SU-DHL-6 (cell line): ENCODE measurements at regions not wholly inside any gene's neighbourhood (a gene's known extent, or its start where the extent isn't known, plus 50 kb on each side); places are given as distances from the start of the nearest gene placed in this dataset.

Experiments
- H2AFZ ChIP-seq: fragments of 200-600 bp; sonication (generic); 2 replicates; pipeline ENCODE4 v1.6.1; 2014; ENCODE audit warnings: low read depth, mild to moderate bottlenecking, moderate library complexity, mixed read lengths, antibody characterized with exemption, low read length; ENCODE audit not compliant: severe bottlenecking
- H3F3A ChIP-seq: fragments of 200-600 bp; shearing (Covaris generic); 2 replicates; pipeline ENCODE4 v1.6.0; 2016; ENCODE audit warnings: antibody characterized with exemption, mild to moderate bottlenecking; ENCODE audit not compliant: insufficient read depth
- H3K27ac ChIP-seq: fragments of 200-600 bp; sonication (generic); 2 replicates; pipeline ENCODE4 v1.5.1; 2016; ENCODE audit warnings: low read depth, mild to moderate bottlenecking, low read length, moderate library complexity, mixed read lengths
- H3K27me3 ChIP-seq: fragments of 200-600 bp; sonication (generic), shearing (Covaris generic); 2 replicates; pipeline ENCODE4 v1.6.0; 2014; ENCODE audit warnings: mild to moderate bottlenecking, low read length
- H3K36me3 ChIP-seq: fragments of 200-600 bp; sonication (generic); 2 replicates; pipeline ENCODE4 v1.6.1; 2014; ENCODE audit warnings: mild to moderate bottlenecking, low read length, mixed read lengths
- H3K4me2 ChIP-seq: fragments of 300-600, 200-600 bp; shearing (Covaris generic), sonication (generic); 2 replicates; pipeline ENCODE4 v1.6.0; 2014; ENCODE audit warnings: low read length, low read depth, mild to moderate bottlenecking; ENCODE audit not compliant: poor library complexity, severe bottlenecking
- H3K4me3 ChIP-seq: fragments of 200-600 bp; sonication (generic); 2 replicates; pipeline ENCODE4 v1.5.1; 2014; ENCODE audit warnings: antibody characterized with exemption, low read length, mild to moderate bottlenecking, mixed read lengths; ENCODE audit not compliant: insufficient read depth, poor library complexity, severe bottlenecking
- H3K79me2 ChIP-seq: fragments of 200-600 bp; sonication (generic); 2 replicates; pipeline ENCODE4 v1.6.1; 2014; ENCODE audit warnings: mild to moderate bottlenecking, low read length, moderate library complexity; ENCODE audit not compliant: insufficient read depth
- H3K9ac ChIP-seq: fragments of 200-600 bp; sonication (generic); 2 replicates; pipeline ENCODE4 v1.7.0; 2014; ENCODE audit warnings: mild to moderate bottlenecking, low read length
- H3K9me2 ChIP-seq: fragments of 200-600 bp; sonication (generic); replicated peaks from 2 replicates; pipeline ENCODE4 v1.6.1; 2014; ENCODE audit warnings: low read length; ENCODE audit not compliant: insufficient read depth
- H3K9me3 ChIP-seq: fragments of 200-600 bp; sonication (generic); 2 replicates; pipeline ENCODE4 v1.6.1; 2014; ENCODE audit warnings: low read length, mixed read lengths; ENCODE audit not compliant: insufficient read depth
- H4K20me1 ChIP-seq: fragments of 200-600 bp; sonication (generic); 2 replicates; pipeline ENCODE4 v1.6.1; 2014; ENCODE audit warnings: low read depth, mild to moderate bottlenecking, antibody characterized with exemption, low read length, moderate library complexity, mixed read lengths
- EZH2phosphoT487 ChIP-seq: fragments of 200-600 bp; sonication (generic), shearing (Covaris generic); conservative IDR thresholded peaks from 2 replicates; pipeline ENCODE4 v1.6.1; 2018; ENCODE audit warnings: mild to moderate bottlenecking, antibody characterized with exemption, low read length, moderate library complexity, mixed read lengths
- TF ChIP-seq, protein P1 (sequence below): fragments of 200-600 bp; sonication (generic); IDR thresholded peaks from one replicate; pipeline ENCODE4 v1.5.1; 2017; ENCODE audit warnings: antibody characterized with exemption, mild to moderate bottlenecking, low read length, moderate library complexity; ENCODE audit not compliant: insufficient read depth, poor library complexity, severe bottlenecking

DNA sequence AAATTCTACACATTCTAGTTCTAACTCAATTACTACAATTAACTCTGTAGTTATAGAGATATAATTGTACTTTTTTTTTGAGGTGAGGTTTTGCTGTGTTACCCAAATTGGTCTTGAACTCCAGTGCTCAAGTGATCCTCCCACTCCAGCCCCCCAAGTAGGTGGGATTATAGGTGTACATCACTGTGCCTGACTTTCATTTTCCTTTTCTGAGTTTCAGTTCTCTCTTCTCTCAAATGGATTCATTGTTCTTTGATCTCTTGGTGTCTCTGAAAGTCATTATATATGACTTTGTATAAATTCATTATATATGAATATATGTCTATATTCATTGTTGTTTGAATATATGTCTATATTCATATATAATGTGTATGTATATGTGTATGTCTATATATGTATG, 74.0 kb upstream of the GALNT2 start:
- no peaks in the 10 kb centered on the region for H3K79me2 ChIP-seq
- no peaks in the 10 kb centered on the region for H3K27me3 ChIP-seq
- no peak overlapping the region for H3K9ac ChIP-seq
- no peaks in the 10 kb centered on the region for H4K20me1 ChIP-seq
- H3K27ac ChIP-seq = no peak overlapping the region
- H2AFZ ChIP-seq = no peak overlapping the region
- H3K9me3 ChIP-seq = no peaks in the 10 kb centered on the region
- H3K4me2 ChIP-seq = no peak overlapping the region
- H3K9me2 ChIP-seq = no peaks in the 10 kb centered on the region
- H3K4me3 ChIP-seq = no peak overlapping the region
- no peaks in the 10 kb centered on the region for H3F3A ChIP-seq
- no peaks in the 10 kb centered on the region for H3K36me3 ChIP-seq
- no peak for TF ChIP-seq EZH2phosphoT487
- TF ChIP-seq, protein P1, sequence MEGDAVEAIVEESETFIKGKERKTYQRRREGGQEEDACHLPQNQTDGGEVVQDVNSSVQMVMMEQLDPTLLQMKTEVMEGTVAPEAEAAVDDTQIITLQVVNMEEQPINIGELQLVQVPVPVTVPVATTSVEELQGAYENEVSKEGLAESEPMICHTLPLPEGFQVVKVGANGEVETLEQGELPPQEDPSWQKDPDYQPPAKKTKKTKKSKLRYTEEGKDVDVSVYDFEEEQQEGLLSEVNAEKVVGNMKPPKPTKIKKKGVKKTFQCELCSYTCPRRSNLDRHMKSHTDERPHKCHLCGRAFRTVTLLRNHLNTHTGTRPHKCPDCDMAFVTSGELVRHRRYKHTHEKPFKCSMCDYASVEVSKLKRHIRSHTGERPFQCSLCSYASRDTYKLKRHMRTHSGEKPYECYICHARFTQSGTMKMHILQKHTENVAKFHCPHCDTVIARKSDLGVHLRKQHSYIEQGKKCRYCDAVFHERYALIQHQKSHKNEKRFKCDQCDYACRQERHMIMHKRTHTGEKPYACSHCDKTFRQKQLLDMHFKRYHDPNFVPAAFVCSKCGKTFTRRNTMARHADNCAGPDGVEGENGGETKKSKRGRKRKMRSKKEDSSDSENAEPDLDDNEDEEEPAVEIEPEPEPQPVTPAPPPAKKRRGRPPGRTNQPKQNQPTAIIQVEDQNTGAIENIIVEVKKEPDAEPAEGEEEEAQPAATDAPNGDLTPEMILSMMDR = no peak

- TF ChIP-seq EZH2phosphoT487 = no peak
- TF ChIP-seq, protein P1 = no peak
- Histone ChIP-seq H3F3A (no peaks in the 10 kb centered on the region), H3K9ac (no peak overlapping the region), H3K27ac (no peak overlapping the region), H3K79me2 (no peaks in the 10 kb centered on the region), H3K4me3 (no peak overlapping the region), H3K36me3 (no peaks in the 10 kb centered on the region), H2AFZ (no peak overlapping the region), H4K20me1 (no peaks in the 10 kb centered on the region), H3K9me2 (no peaks in the 10 kb centered on the region), H3K9me3 (no peaks in the 10 kb centered on the region), H3K4me2 (no peak overlapping the region), H3K27me3 (no peaks in the 10 kb centered on the region)
Measured at GRCh38 chr1:229993894-229994293, 73.1 kb upstream of the GALNT2 start.

GRCh38 chr1:229999004-229999670, 67.9 kb upstream of the GALNT2 start:
- Histone ChIP-seq H2AFZ (no peak overlapping the region), H3K27me3 (no peaks in the 10 kb centered on the region), H4K20me1 (no peaks in the 10 kb centered on the region), H3K79me2 (no peaks in the 10 kb centered on the region), H3F3A (no peaks in the 10 kb centered on the region), H3K9ac (no peak overlapping the region), H3K4me3 (no peak overlapping the region), H3K36me3 (no peaks in the 10 kb centered on the region), H3K4me2 (no peak overlapping the region), H3K9me3 (no peaks in the 10 kb centered on the region), H3K9me2 (no peaks in the 10 kb centered on the region), H3K27ac (no peak overlapping the region)
- TF ChIP-seq, protein P1 = no peak
- no peak for TF ChIP-seq EZH2phosphoT487
